ENCODE measurements at regions not wholly inside any gene's neighbourhood (a gene's known extent, or its start where the extent isn't known, plus 50 kb on each side); places are given as distances from the start of the nearest gene placed in this dataset.

DNA sequence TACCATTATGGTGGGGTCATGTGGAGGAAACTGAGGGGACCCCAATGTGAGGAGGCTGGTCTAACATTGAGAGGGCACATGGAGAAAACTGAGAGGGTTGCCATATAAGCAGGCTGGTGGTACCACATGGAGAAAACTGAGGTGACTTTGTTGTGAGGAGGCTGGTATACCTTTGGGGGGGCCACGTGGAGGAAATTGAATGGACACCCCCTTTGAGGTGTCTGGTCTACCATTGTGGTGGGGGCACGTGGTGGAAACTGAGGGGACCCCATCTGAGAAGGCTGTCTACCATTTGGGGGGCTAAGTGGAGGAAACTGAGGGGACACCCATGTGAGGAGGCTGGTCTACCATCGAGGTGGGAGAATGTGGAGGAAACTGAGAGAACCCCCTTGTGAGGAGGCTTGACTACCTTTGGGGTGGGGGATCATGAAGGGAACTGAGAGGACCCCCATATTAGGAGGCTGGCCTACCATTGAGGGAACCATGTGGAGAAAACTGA, 163.8 kb downstream of the FBLN2 start:
- no peak overlapping the region for H3K4me2 ChIP-seq
- CTCF ChIA-PET, result no interaction called here
- no peaks in the 10 kb centered on the region for H4K20me1 ChIP-seq (ENCODE audit: insufficient read depth)
- no peak for TF ChIP-seq CTCF (IDR thresholded peaks at IDR 0.05)
- TF ChIP-seq, protein P1, sequence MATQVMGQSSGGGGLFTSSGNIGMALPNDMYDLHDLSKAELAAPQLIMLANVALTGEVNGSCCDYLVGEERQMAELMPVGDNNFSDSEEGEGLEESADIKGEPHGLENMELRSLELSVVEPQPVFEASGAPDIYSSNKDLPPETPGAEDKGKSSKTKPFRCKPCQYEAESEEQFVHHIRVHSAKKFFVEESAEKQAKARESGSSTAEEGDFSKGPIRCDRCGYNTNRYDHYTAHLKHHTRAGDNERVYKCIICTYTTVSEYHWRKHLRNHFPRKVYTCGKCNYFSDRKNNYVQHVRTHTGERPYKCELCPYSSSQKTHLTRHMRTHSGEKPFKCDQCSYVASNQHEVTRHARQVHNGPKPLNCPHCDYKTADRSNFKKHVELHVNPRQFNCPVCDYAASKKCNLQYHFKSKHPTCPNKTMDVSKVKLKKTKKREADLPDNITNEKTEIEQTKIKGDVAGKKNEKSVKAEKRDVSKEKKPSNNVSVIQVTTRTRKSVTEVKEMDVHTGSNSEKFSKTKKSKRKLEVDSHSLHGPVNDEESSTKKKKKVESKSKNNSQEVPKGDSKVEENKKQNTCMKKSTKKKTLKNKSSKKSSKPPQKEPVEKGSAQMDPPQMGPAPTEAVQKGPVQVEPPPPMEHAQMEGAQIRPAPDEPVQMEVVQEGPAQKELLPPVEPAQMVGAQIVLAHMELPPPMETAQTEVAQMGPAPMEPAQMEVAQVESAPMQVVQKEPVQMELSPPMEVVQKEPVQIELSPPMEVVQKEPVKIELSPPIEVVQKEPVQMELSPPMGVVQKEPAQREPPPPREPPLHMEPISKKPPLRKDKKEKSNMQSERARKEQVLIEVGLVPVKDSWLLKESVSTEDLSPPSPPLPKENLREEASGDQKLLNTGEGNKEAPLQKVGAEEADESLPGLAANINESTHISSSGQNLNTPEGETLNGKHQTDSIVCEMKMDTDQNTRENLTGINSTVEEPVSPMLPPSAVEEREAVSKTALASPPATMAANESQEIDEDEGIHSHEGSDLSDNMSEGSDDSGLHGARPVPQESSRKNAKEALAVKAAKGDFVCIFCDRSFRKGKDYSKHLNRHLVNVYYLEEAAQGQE (IDR thresholded peaks at IDR 0.05; ENCODE audit: low read depth, low read length), result no peak
- TF ChIP-seq RAD21 (IDR thresholded peaks at IDR 0.05; ENCODE audit: low read length), result no peak
- no peak for TF ChIP-seq GATA2 (CRISPR knock-in tag; IDR thresholded peaks at IDR 0.05)
- TF ChIP-seq ELF1 (IDR thresholded peaks at IDR 0.05), result no peak
- no peak for TF ChIP-seq MAX (IDR thresholded peaks at IDR 0.05; ENCODE audit: low read depth)
- no peak for TF ChIP-seq NRF1 (IDR thresholded peaks at IDR 0.05; ENCODE audit: low read depth, low read length)
- TF ChIP-seq YY1 (IDR thresholded peaks at IDR 0.05; ENCODE audit: low read depth), result no peak
- TF ChIP-seq SIN3A (IDR thresholded peaks at IDR 0.05; ENCODE audit: borderline replicate concordance, low read depth, low read length), result no peak
- no peak for TF ChIP-seq EZH2phosphoT487 (IDR thresholded peaks at IDR 0.05; ENCODE audit: borderline replicate concordance, low read depth)
- TF ChIP-seq TEAD4 (IDR thresholded peaks at IDR 0.05; ENCODE audit: borderline replicate concordance, insufficient read depth), result no peak
- no peak for TF ChIP-seq POLR2AphosphoS5 (IDR thresholded peaks at IDR 0.05; ENCODE audit: low read depth, low read length)
- TF ChIP-seq RFX5 (IDR thresholded peaks at IDR 0.05; ENCODE audit: low read length), result no peak
- TF ChIP-seq, protein P2, sequence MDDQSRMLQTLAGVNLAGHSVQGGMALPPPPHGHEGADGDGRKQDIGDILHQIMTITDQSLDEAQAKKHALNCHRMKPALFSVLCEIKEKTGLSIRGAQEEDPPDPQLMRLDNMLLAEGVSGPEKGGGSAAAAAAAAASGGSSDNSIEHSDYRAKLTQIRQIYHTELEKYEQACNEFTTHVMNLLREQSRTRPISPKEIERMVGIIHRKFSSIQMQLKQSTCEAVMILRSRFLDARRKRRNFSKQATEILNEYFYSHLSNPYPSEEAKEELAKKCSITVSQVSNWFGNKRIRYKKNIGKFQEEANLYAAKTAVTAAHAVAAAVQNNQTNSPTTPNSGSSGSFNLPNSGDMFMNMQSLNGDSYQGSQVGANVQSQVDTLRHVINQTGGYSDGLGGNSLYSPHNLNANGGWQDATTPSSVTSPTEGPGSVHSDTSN (IDR thresholded peaks at IDR 0.05), result no peak
- H3K9me3 ChIP-seq, result no peaks in the 10 kb centered on the region
- no peaks in the 10 kb centered on the region for H3K27me3 ChIP-seq (ENCODE audit: insufficient read depth)
- no peaks in the 10 kb centered on the region for H3K79me2 ChIP-seq (ENCODE audit: insufficient read depth)
- H3K4me3 ChIP-seq (ENCODE audit: low read depth in 2 of 2, low read length in 1 of 2), result no peak overlapping the region
- H3K27ac ChIP-seq (ENCODE audit: low read depth in 2 of 2, low read length in 1 of 2), result no peak overlapping the region
- 3% methylated on average over 3 of the region's 3 CpGs for WGBS (ENCODE audit: low lambda C conversion rate)
- H3K4me1 ChIP-seq (ENCODE audit: control insufficient read depth in 1 of 2, insufficient read depth in 2 of 2, low read depth in 1 of 2, low read length in 1 of 2), result no peaks in the 10 kb centered on the region
- no peaks in the 10 kb centered on the region for H3K36me3 ChIP-seq (replicated peaks in 1 of 2; ENCODE audit: control insufficient read depth in 1 of 2, insufficient read depth in 2 of 2, low read length in 1 of 2)
- no peaks in the 10 kb centered on the region for H3F3A ChIP-seq (replicated peaks; ENCODE audit: insufficient read depth)
- H3K9me2 ChIP-seq, result no peaks in the 10 kb centered on the region
- DNase-seq, result no peak
- POLR2A ChIA-PET, result no interaction called here
- no peak overlapping the region for H3K9ac ChIP-seq
- no peak overlapping the region for H2AFZ ChIP-seq (ENCODE audit: low read depth)
